Spleen (tissue), 11 donors: ENCODE measurements at regions not wholly inside any gene's neighbourhood (a gene's known extent, or its start where the extent isn't known, plus 50 kb on each side); places are given as distances from the start of the nearest gene placed in this dataset.

ENCODE experiments used
- DNase-seq: peaks from one replicate; pipeline ENCODE4 v3.0.0-alpha.2; 2020
- H3K27ac ChIP-seq, 8 donors: fragments of 200-600 bp; sonication (generic) in 7 of 8; 1 replicate in 4 of 8; 2 replicates in 4 of 8; pipeline versions ENCODE4 v1.5.0 to v1.8.0; 2016 to 2021; ENCODE audit warnings: inconsistent platforms in 4 of 8, mild to moderate bottlenecking in 4 of 8, moderate library complexity in 1 of 8
- H3K27me3 ChIP-seq, 7 donors: fragments of 200-600 bp; sonication (generic) in 6 of 7; replicated peaks in 1 of 7; 1 replicate in 4 of 7; 2 replicates in 3 of 7; pipeline versions ENCODE4 v1.5.0 to v1.8.0; 2016 to 2021; ENCODE audit warnings: inconsistent platforms in 3 of 7, mild to moderate bottlenecking in 1 of 7
- H3K36me3 ChIP-seq, 6 donors: fragments of 200-600 bp; sonication (generic) in 5 of 6; 1 replicate in 4 of 6; 2 replicates in 2 of 6; pipeline versions ENCODE4 v1.5.0 to v1.8.0; 2016 to 2021; ENCODE audit warnings: inconsistent platforms in 2 of 6
- H3K4me1 ChIP-seq, 6 donors: fragments of 200-600 bp; sonication (generic) in 5 of 6; 1 replicate in 3 of 6; 2 replicates in 3 of 6; pipeline versions ENCODE4 v1.5.0 to v1.8.0; 2016 to 2021; ENCODE audit warnings: inconsistent platforms in 3 of 6
- H3K4me3 ChIP-seq, 8 donors: fragments of 200-600 bp; sonication (generic) in 7 of 8; 1 replicate in 4 of 8; 2 replicates in 4 of 8; pipeline versions ENCODE4 v1.5.0 to v1.8.0; 2016 to 2021; ENCODE audit warnings: inconsistent platforms in 4 of 8, mild to moderate bottlenecking in 4 of 8, moderate library complexity in 2 of 8
- H3K9me3 ChIP-seq, 8 donors: fragments of 200-600 bp; sonication (generic) in 7 of 8; 1 replicate in 4 of 8; 2 replicates in 4 of 8; pipeline versions ENCODE4 v1.5.0 to v1.8.0; 2016 to 2021; ENCODE audit warnings: inconsistent platforms in 4 of 8
- POLR2A ChIP-seq, 3 donors: fragments of 450-650 bp; IDR thresholded peaks; one replicate each; pipeline ENCODE4 v1.5.1; 2017; ENCODE audit warnings: antibody characterized with exemption in 3 of 3, mild to moderate bottlenecking in 1 of 3
- POLR2AphosphoS5 ChIP-seq, 3 donors: sonication (generic); formaldehyde crosslinking; IDR thresholded peaks; one replicate each; pipeline ENCODE4 v1.5.1; 2017; ENCODE audit warnings: antibody characterized with exemption in 3 of 3
- WGBS, 5 donors: extraction: QIAGEN DNeasy Blood & Tissue Kit in 3 of 5; methylation state at CpG; one replicate each; pipeline versions ENCODE4 v1.1.5 to v1.1.7; 2013 to 2018; 5-methylcytosine and 5-hydroxymethylcytosine counted together
- intact Hi-C: fragments of 100-400 bp; cut with DNase I; formaldehyde crosslinking; loops from one replicate; pipeline ENCODE4 v1.15.0; 2023; ENCODE audit warnings: low total_unique reads
- TF ChIP-seq, protein P1 (sequence below), 11 experiments: fragments of 200-600 bp in 7 of 11; fragments of 450-650 bp in 4 of 11; sonication (generic) in 4 of 11; IDR thresholded peaks in 8 of 11; conservative IDR thresholded peaks in 3 of 11; 1 replicate in 7 of 11; 2 replicates in 4 of 11; pipeline versions ENCODE4 v1.4.0 to v1.8.0; 2016 to 2021; ENCODE audit warnings: antibody characterized with exemption in 11 of 11, inconsistent platforms in 4 of 11, mild to moderate bottlenecking in 1 of 11
- donor health status: healthy with polysubstance abuse.
- donor health status: DM: no; HTN: no; CAD: no; lungs with moderate emphysema.
- donor health status: DM: no; HTN: no; CAD: no.
- donor health status: Bipolar disorder and iron deficiency.
- donor health status: healthy.
- donor health status: DM: no; HTN: no; CAD: no.
- donor health status: DM: yes; HTN: yes; CAD: no.

- peaks cover 0 to 6% (median 0%) of the 10 kb centered on the region in 7 donors for H3K27me3 ChIP-seq
- TF ChIP-seq, protein P1, sequence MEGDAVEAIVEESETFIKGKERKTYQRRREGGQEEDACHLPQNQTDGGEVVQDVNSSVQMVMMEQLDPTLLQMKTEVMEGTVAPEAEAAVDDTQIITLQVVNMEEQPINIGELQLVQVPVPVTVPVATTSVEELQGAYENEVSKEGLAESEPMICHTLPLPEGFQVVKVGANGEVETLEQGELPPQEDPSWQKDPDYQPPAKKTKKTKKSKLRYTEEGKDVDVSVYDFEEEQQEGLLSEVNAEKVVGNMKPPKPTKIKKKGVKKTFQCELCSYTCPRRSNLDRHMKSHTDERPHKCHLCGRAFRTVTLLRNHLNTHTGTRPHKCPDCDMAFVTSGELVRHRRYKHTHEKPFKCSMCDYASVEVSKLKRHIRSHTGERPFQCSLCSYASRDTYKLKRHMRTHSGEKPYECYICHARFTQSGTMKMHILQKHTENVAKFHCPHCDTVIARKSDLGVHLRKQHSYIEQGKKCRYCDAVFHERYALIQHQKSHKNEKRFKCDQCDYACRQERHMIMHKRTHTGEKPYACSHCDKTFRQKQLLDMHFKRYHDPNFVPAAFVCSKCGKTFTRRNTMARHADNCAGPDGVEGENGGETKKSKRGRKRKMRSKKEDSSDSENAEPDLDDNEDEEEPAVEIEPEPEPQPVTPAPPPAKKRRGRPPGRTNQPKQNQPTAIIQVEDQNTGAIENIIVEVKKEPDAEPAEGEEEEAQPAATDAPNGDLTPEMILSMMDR (IDR thresholded peaks at IDR 0.05 in 8 of 11, conservative IDR thresholded peaks at IDR 0.05 in 3 of 11): no peak
- no peak for TF ChIP-seq POLR2AphosphoS5 (IDR thresholded peaks at IDR 0.05)
- intact Hi-C loops: no loop called here
- no peaks in the 10 kb centered on the region for H3K36me3 ChIP-seq
- H3K9me3 ChIP-seq: peaks cover 0 to 3% (median 0%) of the 10 kb centered on the region in 8 donors
- WGBS, 5 donors: 88 to 93% (median 92%) methylated on average over 5 of the region's 5 CpGs
- DNase-seq: no peak
- H3K27ac ChIP-seq: no peak overlapping the region
- H3K4me3 ChIP-seq: no peak overlapping the region
- H3K4me1 ChIP-seq: peaks cover 0 to 11% (median 2%) of the 10 kb centered on the region in 6 donors
Measured at GRCh38 chr2:88263861-88264260, 93.7 kb downstream of the THNSL2 start.

DNA sequence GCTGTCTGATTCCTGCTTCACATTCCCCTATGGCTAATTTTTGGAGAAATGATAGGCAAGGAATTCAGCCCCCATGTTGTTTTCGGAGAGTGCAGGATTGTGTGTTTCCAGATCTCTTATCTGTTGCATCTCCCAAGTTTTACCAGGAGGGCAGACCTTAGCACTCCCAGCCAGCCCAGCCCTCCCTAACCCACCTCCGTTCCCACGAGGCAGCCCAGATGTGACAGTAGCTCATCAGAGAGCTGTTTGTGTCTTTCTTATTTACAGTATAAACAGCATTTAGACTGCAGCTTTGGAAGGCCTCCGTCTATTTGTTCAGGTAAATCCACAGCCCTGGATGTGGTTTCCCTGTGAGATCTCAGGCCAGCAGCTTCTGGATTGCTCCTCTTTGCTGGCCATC is 91.6 kb downstream of the THNSL2 start:
- DNase-seq: no peak
- H3K36me3 ChIP-seq: no peaks in the 10 kb centered on the region
- peaks cover 0 to 21% (median 0%) of the 10 kb centered on the region in 7 donors for H3K27me3 ChIP-seq
- H3K4me1 ChIP-seq: peaks cover 0 to 11% (median 2%) of the 10 kb centered on the region in 6 donors
- H3K27ac ChIP-seq: no peak overlapping the region
- TF ChIP-seq, protein P1 (IDR thresholded peaks at IDR 0.05 in 8 of 11, conservative IDR thresholded peaks at IDR 0.05 in 3 of 11): no peak
- no peak for TF ChIP-seq POLR2AphosphoS5 (IDR thresholded peaks at IDR 0.05)
- no peak for TF ChIP-seq POLR2A (IDR thresholded peaks at IDR 0.05)
- H3K4me3 ChIP-seq: no peak overlapping the region
- intact Hi-C loops: no loop called here
- WGBS, 5 donors: 72 to 83% (median 81%) methylated on average over 4 of the region's 4 CpGs
- no peaks in the 10 kb centered on the region for H3K9me3 ChIP-seq

GRCh38 chr2:88258208-88258607 is 88.1 kb downstream of the THNSL2 start:
- Histone ChIP-seq H3K27ac (no peak overlapping the region), H3K9me3 (no peaks in the 10 kb centered on the region), H3K36me3 (no peaks in the 10 kb centered on the region), H3K4me1 (no peaks in the 10 kb centered on the region), H3K27me3 (peaks cover 0 to 21% (median 0%) of the 10 kb centered on the region in 7 donors), H3K4me3 (no peak overlapping the region)
- DNase-seq: no peak
- WGBS, 5 donors: 85 to 96% (median 90%) methylated on average over 2 of the region's 2 CpGs
- intact Hi-C loops: no loop called here
- TF ChIP-seq, protein P1 (IDR thresholded peaks at IDR 0.05 in 8 of 11, conservative IDR thresholded peaks at IDR 0.05 in 3 of 11): no peak
- TF ChIP-seq POLR2AphosphoS5 (IDR thresholded peaks at IDR 0.05) (no peak), POLR2A (IDR thresholded peaks at IDR 0.05) (no peak)

DNA sequence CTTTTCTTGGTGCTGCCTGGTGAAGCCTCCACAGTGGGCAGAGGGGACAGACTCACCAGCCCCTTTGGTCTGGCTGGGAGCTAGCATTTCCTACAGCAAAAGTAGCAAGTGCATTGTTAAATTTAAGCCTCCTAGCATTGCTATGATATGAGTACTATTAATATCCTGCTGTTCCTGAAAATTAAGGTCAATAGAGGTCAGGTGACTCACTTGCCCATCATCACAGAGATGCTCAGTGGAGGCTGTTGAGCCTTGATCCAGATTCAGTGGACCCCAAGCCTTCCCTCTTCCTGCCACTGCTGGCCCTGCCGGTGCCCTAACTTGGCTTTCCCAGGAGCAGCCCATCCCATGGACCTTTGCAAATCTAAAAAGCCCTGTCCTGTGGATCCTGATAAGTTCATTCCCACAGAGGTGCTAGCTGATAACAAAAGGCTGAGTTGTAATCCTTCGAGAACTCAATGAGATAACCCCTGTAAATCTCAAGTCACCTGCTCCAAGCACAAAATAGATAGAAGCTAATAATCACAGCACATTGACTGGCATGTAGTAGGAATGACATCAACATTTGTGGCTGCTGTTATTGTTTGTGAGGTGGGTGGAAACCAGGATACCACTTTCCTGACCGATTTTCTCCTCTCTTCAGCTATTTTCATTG is 84.4 kb downstream of the THNSL2 start:
- no peak overlapping the region for H3K27ac ChIP-seq
- no peaks in the 10 kb centered on the region for H3K4me1 ChIP-seq
- no peaks in the 10 kb centered on the region for H3K36me3 ChIP-seq
- TF ChIP-seq, protein P1 (IDR thresholded peaks at IDR 0.05 in 8 of 11, conservative IDR thresholded peaks at IDR 0.05 in 3 of 11): no peak
- TF ChIP-seq POLR2AphosphoS5 (IDR thresholded peaks at IDR 0.05) (no peak), POLR2A (IDR thresholded peaks at IDR 0.05) (no peak)
- DNase-seq: no peak
- no peaks in the 10 kb centered on the region for H3K9me3 ChIP-seq
- peaks cover 0 to 25% (median 0%) of the 10 kb centered on the region in 7 donors for H3K27me3 ChIP-seq
- H3K4me3 ChIP-seq: no peak overlapping the region
- intact Hi-C loops: no loop called here
- 70 to 82% (median 74%) methylated on average over 3 of the region's 3 CpGs for WGBS, 5 donors
